SU-DHL-6 (cell line): ENCODE measurements at regions not wholly inside any gene's neighbourhood (a gene's known extent, or its start where the extent isn't known, plus 50 kb on each side); places are given as distances from the start of the nearest gene placed in this dataset.

ENCODE experiments used
- H2AFZ ChIP-seq: fragments of 200-600 bp; sonication (generic); 2 replicates; pipeline ENCODE4 v1.6.1; 2014; ENCODE audit warnings: low read depth, mild to moderate bottlenecking, moderate library complexity, mixed read lengths, antibody characterized with exemption, low read length; ENCODE audit not compliant: severe bottlenecking
- H3F3A ChIP-seq: fragments of 200-600 bp; shearing (Covaris generic); 2 replicates; pipeline ENCODE4 v1.6.0; 2016; ENCODE audit warnings: antibody characterized with exemption, mild to moderate bottlenecking; ENCODE audit not compliant: insufficient read depth
- H3K27ac ChIP-seq: fragments of 200-600 bp; sonication (generic); 2 replicates; pipeline ENCODE4 v1.5.1; 2016; ENCODE audit warnings: low read depth, mild to moderate bottlenecking, low read length, moderate library complexity, mixed read lengths
- H3K27me3 ChIP-seq: fragments of 200-600 bp; sonication (generic), shearing (Covaris generic); 2 replicates; pipeline ENCODE4 v1.6.0; 2014; ENCODE audit warnings: mild to moderate bottlenecking, low read length
- H3K36me3 ChIP-seq: fragments of 200-600 bp; sonication (generic); 2 replicates; pipeline ENCODE4 v1.6.1; 2014; ENCODE audit warnings: mild to moderate bottlenecking, low read length, mixed read lengths
- H3K4me2 ChIP-seq: fragments of 300-600, 200-600 bp; shearing (Covaris generic), sonication (generic); 2 replicates; pipeline ENCODE4 v1.6.0; 2014; ENCODE audit warnings: low read length, low read depth, mild to moderate bottlenecking; ENCODE audit not compliant: poor library complexity, severe bottlenecking
- H3K4me3 ChIP-seq: fragments of 200-600 bp; sonication (generic); 2 replicates; pipeline ENCODE4 v1.5.1; 2014; ENCODE audit warnings: antibody characterized with exemption, low read length, mild to moderate bottlenecking, mixed read lengths; ENCODE audit not compliant: insufficient read depth, poor library complexity, severe bottlenecking
- H3K79me2 ChIP-seq: fragments of 200-600 bp; sonication (generic); 2 replicates; pipeline ENCODE4 v1.6.1; 2014; ENCODE audit warnings: mild to moderate bottlenecking, low read length, moderate library complexity; ENCODE audit not compliant: insufficient read depth
- H3K9ac ChIP-seq: fragments of 200-600 bp; sonication (generic); 2 replicates; pipeline ENCODE4 v1.7.0; 2014; ENCODE audit warnings: mild to moderate bottlenecking, low read length
- H3K9me2 ChIP-seq: fragments of 200-600 bp; sonication (generic); replicated peaks from 2 replicates; pipeline ENCODE4 v1.6.1; 2014; ENCODE audit warnings: low read length; ENCODE audit not compliant: insufficient read depth
- H3K9me3 ChIP-seq: fragments of 200-600 bp; sonication (generic); 2 replicates; pipeline ENCODE4 v1.6.1; 2014; ENCODE audit warnings: low read length, mixed read lengths; ENCODE audit not compliant: insufficient read depth
- H4K20me1 ChIP-seq: fragments of 200-600 bp; sonication (generic); 2 replicates; pipeline ENCODE4 v1.6.1; 2014; ENCODE audit warnings: low read depth, mild to moderate bottlenecking, antibody characterized with exemption, low read length, moderate library complexity, mixed read lengths
- EZH2phosphoT487 ChIP-seq: fragments of 200-600 bp; sonication (generic), shearing (Covaris generic); conservative IDR thresholded peaks from 2 replicates; pipeline ENCODE4 v1.6.1; 2018; ENCODE audit warnings: mild to moderate bottlenecking, antibody characterized with exemption, low read length, moderate library complexity, mixed read lengths
- TF ChIP-seq, protein P1 (sequence below): fragments of 200-600 bp; sonication (generic); IDR thresholded peaks from one replicate; pipeline ENCODE4 v1.5.1; 2017; ENCODE audit warnings: antibody characterized with exemption, mild to moderate bottlenecking, low read length, moderate library complexity; ENCODE audit not compliant: insufficient read depth, poor library complexity, severe bottlenecking

DNA sequence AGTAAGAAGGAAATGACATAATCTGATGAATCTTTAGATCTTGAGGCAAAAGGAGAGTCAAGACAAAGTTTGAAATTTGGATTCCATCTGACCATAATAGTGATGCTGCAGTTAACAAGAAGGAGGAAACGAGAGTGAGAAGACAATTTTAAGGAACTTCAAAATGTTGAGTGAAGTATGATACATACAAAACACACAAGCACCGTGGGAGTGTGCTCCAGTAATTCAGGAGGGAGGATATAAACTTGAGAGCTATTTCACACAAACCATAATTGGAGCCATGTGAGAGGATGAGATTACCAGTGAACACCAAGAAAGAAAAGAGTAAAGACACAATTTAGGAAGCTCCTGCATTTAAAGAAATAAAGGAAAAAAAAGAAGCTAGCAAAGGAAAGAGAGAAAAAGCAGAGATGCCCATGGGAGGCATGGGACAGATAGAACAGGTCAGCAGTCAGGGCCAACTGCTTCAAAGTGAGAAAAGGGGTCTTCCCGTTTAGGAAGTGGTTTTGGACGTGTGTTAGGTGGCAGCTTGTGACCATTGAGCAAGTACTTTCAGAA lies 150.7 kb upstream of the SLC7A11 start:
- H3K27me3 ChIP-seq = no peaks in the 10 kb centered on the region
- H4K20me1 ChIP-seq = no peaks in the 10 kb centered on the region
- H3K4me3 ChIP-seq = no peak overlapping the region
- no peaks in the 10 kb centered on the region for H3K36me3 ChIP-seq
- TF ChIP-seq, protein P1, sequence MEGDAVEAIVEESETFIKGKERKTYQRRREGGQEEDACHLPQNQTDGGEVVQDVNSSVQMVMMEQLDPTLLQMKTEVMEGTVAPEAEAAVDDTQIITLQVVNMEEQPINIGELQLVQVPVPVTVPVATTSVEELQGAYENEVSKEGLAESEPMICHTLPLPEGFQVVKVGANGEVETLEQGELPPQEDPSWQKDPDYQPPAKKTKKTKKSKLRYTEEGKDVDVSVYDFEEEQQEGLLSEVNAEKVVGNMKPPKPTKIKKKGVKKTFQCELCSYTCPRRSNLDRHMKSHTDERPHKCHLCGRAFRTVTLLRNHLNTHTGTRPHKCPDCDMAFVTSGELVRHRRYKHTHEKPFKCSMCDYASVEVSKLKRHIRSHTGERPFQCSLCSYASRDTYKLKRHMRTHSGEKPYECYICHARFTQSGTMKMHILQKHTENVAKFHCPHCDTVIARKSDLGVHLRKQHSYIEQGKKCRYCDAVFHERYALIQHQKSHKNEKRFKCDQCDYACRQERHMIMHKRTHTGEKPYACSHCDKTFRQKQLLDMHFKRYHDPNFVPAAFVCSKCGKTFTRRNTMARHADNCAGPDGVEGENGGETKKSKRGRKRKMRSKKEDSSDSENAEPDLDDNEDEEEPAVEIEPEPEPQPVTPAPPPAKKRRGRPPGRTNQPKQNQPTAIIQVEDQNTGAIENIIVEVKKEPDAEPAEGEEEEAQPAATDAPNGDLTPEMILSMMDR = no peak
- no peak for TF ChIP-seq EZH2phosphoT487
- no peak overlapping the region for H3K4me2 ChIP-seq
- H2AFZ ChIP-seq = no peak overlapping the region
- H3K9me3 ChIP-seq = no peaks in the 10 kb centered on the region
- H3K27ac ChIP-seq = no peak overlapping the region
- H3K79me2 ChIP-seq = no peaks in the 10 kb centered on the region
- H3K9ac ChIP-seq = no peak overlapping the region
- no peaks in the 10 kb centered on the region for H3K9me2 ChIP-seq
- H3F3A ChIP-seq = no peaks in the 10 kb centered on the region

DNA sequence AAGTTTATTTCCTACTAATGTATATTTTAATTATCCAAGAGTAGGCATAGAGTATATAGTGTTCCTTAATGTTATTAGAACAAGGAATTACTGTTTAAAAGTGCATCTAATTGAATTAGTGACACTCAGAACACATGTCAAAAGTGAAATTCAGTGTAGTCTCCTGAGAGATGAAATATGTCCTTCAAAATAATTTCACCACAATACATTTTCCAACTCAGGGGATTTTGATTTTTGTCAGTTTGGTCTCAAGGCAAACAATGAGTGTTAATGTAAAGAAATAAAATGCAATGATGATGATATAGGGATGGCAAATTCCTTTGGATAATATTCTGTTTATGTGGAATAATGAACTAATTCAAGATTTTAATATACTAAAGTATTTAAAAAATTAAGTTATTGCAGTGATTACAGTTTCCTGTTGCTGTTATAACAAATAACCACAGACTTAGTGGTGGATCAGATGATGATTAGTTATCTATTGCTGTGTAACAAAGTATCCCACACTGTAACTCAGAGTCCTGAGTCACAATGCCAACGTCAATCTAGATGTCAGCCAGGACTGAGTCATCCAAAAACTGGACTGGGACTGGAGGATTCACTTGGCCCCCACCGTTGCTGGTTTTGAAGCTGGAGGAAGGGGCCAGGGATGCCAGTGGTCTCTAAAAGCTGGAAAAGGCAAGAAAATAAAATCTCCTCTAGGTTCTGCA lies 148.0 kb upstream of the SLC7A11 start:
- no peaks in the 10 kb centered on the region for H3K79me2 ChIP-seq
- TF ChIP-seq, protein P1 = no peak
- TF ChIP-seq EZH2phosphoT487 = no peak
- no peaks in the 10 kb centered on the region for H3F3A ChIP-seq
- H3K36me3 ChIP-seq = no peaks in the 10 kb centered on the region
- no peaks in the 10 kb centered on the region for H3K9me2 ChIP-seq
- H4K20me1 ChIP-seq = no peaks in the 10 kb centered on the region
- H3K9me3 ChIP-seq = no peaks in the 10 kb centered on the region
- H3K9ac ChIP-seq = no peak overlapping the region
- no peak overlapping the region for H2AFZ ChIP-seq
- no peak overlapping the region for H3K4me3 ChIP-seq
- no peak overlapping the region for H3K4me2 ChIP-seq
- no peaks in the 10 kb centered on the region for H3K27me3 ChIP-seq
- H3K27ac ChIP-seq = no peak overlapping the region

DNA sequence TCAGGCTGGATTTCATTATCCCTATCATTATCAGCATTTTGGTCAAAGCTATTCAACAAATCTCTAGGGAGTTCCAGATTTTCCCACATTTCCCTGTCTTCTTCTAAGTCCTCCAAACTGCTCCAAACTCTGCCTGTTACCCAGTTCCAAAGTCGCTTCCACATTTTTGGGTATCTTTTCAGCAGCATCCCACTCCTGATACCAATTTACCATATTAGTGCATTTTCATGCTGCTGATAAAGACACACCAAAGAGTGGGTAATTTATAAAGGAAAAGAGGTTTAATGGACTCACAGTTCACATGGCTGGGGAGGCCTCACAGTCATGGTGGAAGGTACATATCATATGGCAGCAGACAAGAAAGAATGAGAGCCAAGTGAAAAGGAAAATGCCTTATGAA lies 132.8 kb upstream of the SLC7A11 start:
- Histone ChIP-seq H3K9me3 (no peaks in the 10 kb centered on the region), H3K36me3 (no peaks in the 10 kb centered on the region), H3K27me3 (no peaks in the 10 kb centered on the region), H3K79me2 (no peaks in the 10 kb centered on the region), H3F3A (no peaks in the 10 kb centered on the region), H2AFZ (no peak overlapping the region), H3K9ac (no peak overlapping the region), H3K4me2 (no peak overlapping the region), H3K9me2 (no peaks in the 10 kb centered on the region), H4K20me1 (no peaks in the 10 kb centered on the region), H3K27ac (no peak overlapping the region), H3K4me3 (no peak overlapping the region)
- no peak for TF ChIP-seq EZH2phosphoT487
- TF ChIP-seq, protein P1 = no peak
